ENCODE measurements at regions not wholly inside any gene's neighbourhood (a gene's known extent, or its start where the extent isn't known, plus 50 kb on each side); places are given as distances from the start of the nearest gene placed in this dataset.

DNA sequence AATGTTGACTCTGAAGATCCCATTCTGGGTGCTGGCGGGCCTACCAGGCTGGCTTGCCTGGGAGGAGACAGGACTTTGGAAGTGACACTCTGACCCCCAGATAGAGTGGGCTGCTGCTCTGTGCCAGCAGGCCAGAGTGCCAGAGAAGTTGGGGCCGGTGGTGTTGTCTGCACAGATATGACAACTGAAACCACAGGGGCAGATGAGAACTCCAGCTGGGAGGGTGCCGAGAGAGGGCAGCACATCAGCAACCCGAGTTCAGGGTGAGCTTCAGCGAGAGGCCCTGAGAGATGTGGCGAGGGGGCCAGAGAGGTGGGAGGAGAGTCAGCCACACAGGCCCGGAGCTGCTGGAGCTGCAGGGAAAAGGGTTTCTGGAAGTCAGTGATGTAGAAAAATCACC lies 193.2 kb upstream of the MGMT start:
- TF ChIP-seq, protein P1, sequence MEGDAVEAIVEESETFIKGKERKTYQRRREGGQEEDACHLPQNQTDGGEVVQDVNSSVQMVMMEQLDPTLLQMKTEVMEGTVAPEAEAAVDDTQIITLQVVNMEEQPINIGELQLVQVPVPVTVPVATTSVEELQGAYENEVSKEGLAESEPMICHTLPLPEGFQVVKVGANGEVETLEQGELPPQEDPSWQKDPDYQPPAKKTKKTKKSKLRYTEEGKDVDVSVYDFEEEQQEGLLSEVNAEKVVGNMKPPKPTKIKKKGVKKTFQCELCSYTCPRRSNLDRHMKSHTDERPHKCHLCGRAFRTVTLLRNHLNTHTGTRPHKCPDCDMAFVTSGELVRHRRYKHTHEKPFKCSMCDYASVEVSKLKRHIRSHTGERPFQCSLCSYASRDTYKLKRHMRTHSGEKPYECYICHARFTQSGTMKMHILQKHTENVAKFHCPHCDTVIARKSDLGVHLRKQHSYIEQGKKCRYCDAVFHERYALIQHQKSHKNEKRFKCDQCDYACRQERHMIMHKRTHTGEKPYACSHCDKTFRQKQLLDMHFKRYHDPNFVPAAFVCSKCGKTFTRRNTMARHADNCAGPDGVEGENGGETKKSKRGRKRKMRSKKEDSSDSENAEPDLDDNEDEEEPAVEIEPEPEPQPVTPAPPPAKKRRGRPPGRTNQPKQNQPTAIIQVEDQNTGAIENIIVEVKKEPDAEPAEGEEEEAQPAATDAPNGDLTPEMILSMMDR (IDR thresholded peaks at IDR 0.05): no peak
- TF ChIP-seq POLR2A (IDR thresholded peaks at IDR 0.05): no peak
